Brain microvascular endothelial cell (primary cell): ENCODE measurements at regions not wholly inside any gene's neighbourhood (a gene's known extent, or its start where the extent isn't known, plus 50 kb on each side); places are given as distances from the start of the nearest gene placed in this dataset.
A peak's percentile ranks its signal among the peaks of the same experiment; 100 is the strongest.
"Not testable (repeated sequence)": the region's sequence is repeated elsewhere in the genome, so short reads cannot be mapped to it uniquely, and the experiment has no call there.

Source experiments
- DNase-seq: peaks from one replicate; pipeline ENCODE4 v3.0.0-alpha.2; 2020
- H3K27ac ChIP-seq: fragments of 250-450 bp; sonication (Bioruptor Pico); 2 replicates; pipeline ENCODE4 v1.5.1; 2020; ENCODE audit warnings: mild to moderate bottlenecking, moderate library complexity
- H3K27me3 ChIP-seq: fragments of 250-450 bp; sonication (Bioruptor Pico); replicated peaks from 2 replicates; pipeline ENCODE4 v1.5.1; 2020; ENCODE audit warnings: mild to moderate bottlenecking
- H3K36me3 ChIP-seq: fragments of 250-450 bp; sonication (Bioruptor Pico); replicated peaks from 2 replicates; pipeline ENCODE4 v1.5.1; 2020; ENCODE audit warnings: mild to moderate bottlenecking
- H3K4me3 ChIP-seq: 2 replicates; pipeline ENCODE4 v1.5.1; 2011; ENCODE audit warnings: low read depth, mild to moderate bottlenecking, control low read depth, low read length, moderate library complexity
- in situ Hi-C: cut with HindIII; loops from 2 replicates; pipeline ENCODE4 v1.10.0; 2017; ENCODE audit warnings: low sequenced_read_pairs, low pct_ligation_motif_present

GRCh38 chr14:19052977-19053376 is 85.7 kb downstream of the POTEM start:
- in situ Hi-C loops, H3K4me3 ChIP-seq, H3K27me3 ChIP-seq, H3K27ac ChIP-seq, DNase-seq, H3K36me3 ChIP-seq: not testable (repeated sequence)

- H3K36me3 ChIP-seq, H3K27ac ChIP-seq, H3K4me3 ChIP-seq, H3K27me3 ChIP-seq, DNase-seq, in situ Hi-C loops: not testable (repeated sequence)
Observed at GRCh38 chr14:19053426-19054050, 86.3 kb downstream of the POTEM start.

- H3K36me3 ChIP-seq, DNase-seq, in situ Hi-C loops, H3K27me3 ChIP-seq, H3K4me3 ChIP-seq, H3K27ac ChIP-seq: not testable (repeated sequence)
Observed at GRCh38 chr14:19054108-19054721, 87.0 kb downstream of the POTEM start.

- H3K36me3 ChIP-seq, H3K4me3 ChIP-seq, H3K27ac ChIP-seq, in situ Hi-C loops, H3K27me3 ChIP-seq, DNase-seq: not testable (repeated sequence)
Observed at GRCh38 chr14:19054934-19055333, 87.7 kb downstream of the POTEM start.

GRCh38 chr14:19059066-19059465 is 91.8 kb downstream of the POTEM start:
- H3K27me3 ChIP-seq, in situ Hi-C loops, H3K27ac ChIP-seq, H3K36me3 ChIP-seq, H3K4me3 ChIP-seq, DNase-seq: not testable (repeated sequence)

- in situ Hi-C loops, H3K4me3 ChIP-seq, H3K27ac ChIP-seq, H3K27me3 ChIP-seq, DNase-seq, H3K36me3 ChIP-seq: not testable (repeated sequence)
Observed at GRCh38 chr14:19061689-19062450, 94.6 kb downstream of the POTEM start.

GRCh38 chr14:19068957-19069356 is 101.7 kb downstream of the POTEM start:
- DNase-seq, H3K27me3 ChIP-seq, in situ Hi-C loops, H3K36me3 ChIP-seq, H3K4me3 ChIP-seq, H3K27ac ChIP-seq: not testable (repeated sequence)

- H3K36me3 ChIP-seq, H3K27me3 ChIP-seq, DNase-seq, H3K27ac ChIP-seq, H3K4me3 ChIP-seq, in situ Hi-C loops: not testable (repeated sequence)
Observed at GRCh38 chr14:19072518-19072917, 105.3 kb downstream of the POTEM start.

GRCh38 chr14:19088632-19089031 is 121.4 kb downstream of the POTEM start:
- H3K27me3 ChIP-seq, in situ Hi-C loops, H3K4me3 ChIP-seq, H3K27ac ChIP-seq, H3K36me3 ChIP-seq: not testable (repeated sequence)
- DNase-seq, result peak; percentile 6

- H3K27ac ChIP-seq, H3K4me3 ChIP-seq, in situ Hi-C loops, H3K27me3 ChIP-seq, DNase-seq, H3K36me3 ChIP-seq: not testable (repeated sequence)
Observed at GRCh38 chr14:19093227-19093626, 126.0 kb downstream of the POTEM start.

GRCh38 chr14:19094731-19095130 is 127.5 kb downstream of the POTEM start:
- H3K4me3 ChIP-seq, DNase-seq, in situ Hi-C loops, H3K27me3 ChIP-seq, H3K27ac ChIP-seq, H3K36me3 ChIP-seq: not testable (repeated sequence)

- not testable (repeated sequence) for H3K27me3 ChIP-seq, H3K27ac ChIP-seq
Observed at GRCh38 chr14:19095167-19095566, 127.9 kb downstream of the POTEM start.

GRCh38 chr14:19096467-19096866 is 129.2 kb downstream of the POTEM start:
- H3K27me3 ChIP-seq, DNase-seq, in situ Hi-C loops, H3K36me3 ChIP-seq, H3K27ac ChIP-seq, H3K4me3 ChIP-seq: not testable (repeated sequence)

More at GRCh38 chr14:19095167-19095566, 127.9 kb downstream of the POTEM start:
- H3K36me3 ChIP-seq, DNase-seq, in situ Hi-C loops, H3K4me3 ChIP-seq: not testable (repeated sequence)

GRCh38 chr14:19096876-19097275 is 129.6 kb downstream of the POTEM start:
- H3K4me3 ChIP-seq, in situ Hi-C loops, DNase-seq, H3K27ac ChIP-seq, H3K27me3 ChIP-seq, H3K36me3 ChIP-seq: not testable (repeated sequence)

GRCh38 chr14:19097306-19097705 is 130.1 kb downstream of the POTEM start:
- in situ Hi-C loops, H3K27ac ChIP-seq, H3K36me3 ChIP-seq, H3K27me3 ChIP-seq, DNase-seq, H3K4me3 ChIP-seq: not testable (repeated sequence)
